Naive thymus-derived CD4-positive, alpha-beta T cell (primary cell): ENCODE measurements at regions not wholly inside any gene's neighbourhood (a gene's known extent, or its start where the extent isn't known, plus 50 kb on each side); places are given as distances from the start of the nearest gene placed in this dataset.

Source experiments
- ATAC-seq: fragments of 150-1000 bp; cut with Tn5 transposase; 2 replicates; pipeline ENCODE4 v1.10.0; 2021; ENCODE audit warnings: mild to moderate bottlenecking, moderate library complexity
- CTCF ChIA-PET: fragments of 350-600 bp; sonication (Branson Sonifier 250); formaldehyde crosslinking; loops from one replicate; lab custom pipeline; 2021; ENCODE audit warnings: antibody characterized with exemption; lab: Charles Lee
- POLR2A ChIA-PET: fragments of 350-600 bp; sonication (Branson Sonifier 250); formaldehyde crosslinking; loops from one replicate; lab custom pipeline; 2021; ENCODE audit warnings: antibody characterized with exemption, inconsistent platforms; lab: Charles Lee
- DNase-seq, 9 donors: peaks; one replicate each; pipeline versions ENCODE4 v3.0.0 to v3.0.0-alpha.2; 2020 to 2022; ENCODE audit warnings: mixed read lengths in 1 of 9
- H3K27ac ChIP-seq: one replicate; pipeline ENCODE4 v1.7.0; 2013; ENCODE audit warnings: mild to moderate bottlenecking, low read depth, low read length, moderate library complexity
- H3K27me3 ChIP-seq, 2 donors: one replicate each; pipeline ENCODE4 v1.7.0; 2013; ENCODE audit warnings: low read length in 2 of 2, mild to moderate bottlenecking in 2 of 2, moderate library complexity in 2 of 2; ENCODE audit not compliant: control insufficient read depth in 2 of 2, insufficient read depth in 2 of 2
- H3K36me3 ChIP-seq, 3 experiments: 1 replicate in 2 of 3; 2 replicates in 1 of 3; pipeline ENCODE4 v1.7.0; 2013; ENCODE audit warnings: low read length in 3 of 3, mild to moderate bottlenecking in 3 of 3, moderate library complexity in 1 of 3; ENCODE audit not compliant: insufficient read depth in 3 of 3, control insufficient read depth in 2 of 3
- H3K4me1 ChIP-seq, 2 donors: one replicate each; pipeline ENCODE4 v1.7.0; 2013; ENCODE audit warnings: low read length in 2 of 2, mild to moderate bottlenecking in 2 of 2, moderate library complexity in 1 of 2; ENCODE audit not compliant: control insufficient read depth in 2 of 2, insufficient read depth in 2 of 2
- H3K4me3 ChIP-seq: 2 replicates; pipeline ENCODE4 v1.7.0; 2013; ENCODE audit warnings: mild to moderate bottlenecking, low read length
- H3K9me3 ChIP-seq, 3 experiments: 1 replicate in 2 of 3; 2 replicates in 1 of 3; pipeline ENCODE4 v1.7.0; 2013; ENCODE audit warnings: low read length in 3 of 3; ENCODE audit not compliant: control insufficient read depth in 2 of 3
- H3K27ac Mint-ChIP-seq, 9 donors: one replicate each; pipeline ENCODE4 v1.8.0; 2020 to 2022; ENCODE audit warnings: mixed read lengths in 9 of 9, mild to moderate bottlenecking in 8 of 9, moderate library complexity in 5 of 9, inconsistent platforms in 2 of 9
- H3K27me3 Mint-ChIP-seq, 5 donors: one replicate each; pipeline ENCODE4 v1.8.0; 2021 to 2022; ENCODE audit warnings: mixed read lengths in 5 of 5, mild to moderate bottlenecking in 1 of 5
- H3K36me3 Mint-ChIP-seq, 5 donors: one replicate each; pipeline ENCODE4 v1.8.0; 2020 to 2022; ENCODE audit warnings: mixed read lengths in 5 of 5, mild to moderate bottlenecking in 3 of 5, inconsistent platforms in 1 of 5
- H3K4me1 Mint-ChIP-seq, 7 donors: one replicate each; pipeline ENCODE4 v1.8.0; 2020 to 2022; ENCODE audit warnings: mixed read lengths in 7 of 7, mild to moderate bottlenecking in 3 of 7, inconsistent platforms in 1 of 7
- H3K4me3 Mint-ChIP-seq, 10 donors: one replicate each; pipeline ENCODE4 v1.8.0; 2020 to 2022; ENCODE audit warnings: mild to moderate bottlenecking in 10 of 10, mixed read lengths in 10 of 10, moderate library complexity in 6 of 10, inconsistent platforms in 2 of 10
- H3K9me3 Mint-ChIP-seq, 11 donors: one replicate each; pipeline ENCODE4 v1.8.0; 2020 to 2022; ENCODE audit warnings: mixed read lengths in 11 of 11, mild to moderate bottlenecking in 4 of 11, inconsistent platforms in 1 of 11, moderate library complexity in 1 of 11
- intact Hi-C, 2 donors: fragments of 100-400 bp; cut with micrococcal nuclease; formaldehyde crosslinking; loops; one replicate each; pipeline ENCODE4 v1.15.1; 2023

DNA sequence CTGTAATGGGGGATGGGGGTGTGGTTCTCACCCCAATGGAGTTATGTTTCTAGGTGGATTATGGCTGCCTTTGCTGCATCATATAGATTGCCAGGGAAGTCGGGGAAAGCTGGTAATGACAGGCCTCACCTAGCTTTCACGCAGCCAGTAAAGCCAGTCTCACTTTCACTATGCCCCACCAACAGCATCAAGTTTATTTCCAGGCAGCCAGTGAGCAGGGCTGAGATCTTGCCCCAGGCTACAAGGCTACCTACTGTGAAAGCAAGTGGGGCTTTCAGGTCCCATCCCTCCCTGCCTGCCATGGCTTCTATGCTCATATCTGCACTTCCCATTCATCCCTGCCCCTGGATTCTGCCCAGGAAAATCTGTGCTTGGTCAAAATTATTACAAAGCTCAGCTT lies 61.7 kb upstream of the NXPH1 start:
- Mint-ChIP-seq H3K27ac (no peak overlapping the region), H3K4me1 (no peaks in the 10 kb centered on the region), H3K9me3 (peaks cover 0 to 18% (median 5%) of the 10 kb centered on the region in 11 donors), H3K27me3 (peaks cover 0 to 54% (median 46%) of the 10 kb centered on the region in 5 donors), H3K36me3 (peaks cover 0 to 3% (median 0%) of the 10 kb centered on the region in 5 donors), H3K4me3 (no peak overlapping the region)
- CTCF ChIA-PET = no interaction called here
- intact Hi-C loops = no loop called here
- Histone ChIP-seq H3K27ac (no peak overlapping the region), H3K27me3 (peaks cover 0 to 3% of the 10 kb centered on the region in 2 donors), H3K4me1 (no peaks in the 10 kb centered on the region), H3K36me3 (no peaks in the 10 kb centered on the region), H3K9me3 (no peaks in the 10 kb centered on the region), H3K4me3 (no peak overlapping the region)
- POLR2A ChIA-PET = no interaction called here
- ATAC-seq (no peak), DNase-seq (no peak)

DNA sequence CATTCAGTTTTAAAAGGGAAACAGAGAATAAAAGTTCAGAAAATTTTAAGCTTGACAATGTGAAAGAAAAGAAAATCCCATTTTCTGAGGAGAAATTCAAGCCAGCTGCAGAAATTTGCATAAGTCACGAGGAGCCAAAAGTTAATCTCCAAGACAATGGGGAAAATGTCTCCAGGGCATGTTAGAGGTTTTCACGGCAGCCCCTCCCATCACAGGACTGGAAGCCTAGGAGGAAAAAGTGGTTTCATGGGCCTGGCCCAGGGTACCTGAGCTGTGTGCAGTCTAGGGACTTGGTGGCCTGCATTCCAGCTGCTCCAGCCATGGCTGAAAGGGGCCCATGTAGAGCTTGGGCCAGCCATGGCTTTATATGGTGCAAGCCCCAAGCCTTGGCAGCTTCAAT lies 59.6 kb upstream of the NXPH1 start:
- Mint-ChIP-seq H3K4me1 (no peaks in the 10 kb centered on the region), H3K27ac (no peak overlapping the region), H3K36me3 (peaks cover 0 to 3% (median 0%) of the 10 kb centered on the region in 5 donors), H3K9me3 (peaks cover 0 to 18% (median 5%) of the 10 kb centered on the region in 11 donors), H3K27me3 (peaks cover 0 to 49% (median 40%) of the 10 kb centered on the region in 5 donors), H3K4me3 (no peak overlapping the region)
- ChIA-PET POLR2A (no interaction called here), CTCF (no interaction called here)
- Histone ChIP-seq H3K9me3 (no peaks in the 10 kb centered on the region), H3K36me3 (no peaks in the 10 kb centered on the region), H3K4me1 (no peaks in the 10 kb centered on the region), H3K27me3 (peaks cover 3% of the 10 kb centered on the region in 2 donors), H3K27ac (no peak overlapping the region), H3K4me3 (no peak overlapping the region)
- no peak for DNase-seq
- no peak for ATAC-seq
- intact Hi-C loops = no loop called here

DNA sequence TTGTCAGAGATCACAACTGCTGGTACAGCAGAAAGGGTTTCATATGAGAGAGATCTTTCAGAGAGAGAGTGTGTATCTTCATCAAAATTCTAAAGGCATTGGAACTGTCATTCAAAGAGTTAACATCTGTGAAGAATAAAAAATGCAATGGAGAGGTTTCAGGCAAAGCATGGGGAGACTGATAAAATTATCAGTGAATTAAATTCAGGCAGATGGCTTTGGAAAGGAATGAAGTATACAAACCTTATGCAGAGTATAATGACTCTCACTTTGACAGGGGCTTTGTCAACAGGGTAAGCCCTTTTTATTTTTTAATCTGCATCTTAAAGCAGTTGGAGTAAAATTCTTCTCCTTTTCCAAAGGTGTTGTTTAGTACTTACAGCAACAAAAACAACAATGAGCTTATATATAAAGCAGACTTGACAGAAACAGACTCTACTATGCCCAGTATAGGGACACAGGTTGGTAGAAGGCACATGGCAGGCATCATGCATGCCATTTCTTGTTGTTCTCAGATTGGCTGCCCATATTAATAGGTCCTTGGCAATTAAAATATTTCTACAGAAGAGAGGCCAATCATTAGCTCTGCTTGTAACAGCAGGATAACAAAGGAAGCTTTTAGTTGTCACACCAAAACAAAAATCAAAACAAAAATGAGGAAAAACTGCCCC lies 54.9 kb upstream of the NXPH1 start:
- Histone ChIP-seq H3K36me3 (no peaks in the 10 kb centered on the region), H3K27me3 (peaks cover 0 to 3% of the 10 kb centered on the region in 2 donors), H3K4me1 (no peaks in the 10 kb centered on the region), H3K9me3 (no peaks in the 10 kb centered on the region), H3K4me3 (no peak overlapping the region), H3K27ac (no peak overlapping the region)
- H3K27ac Mint-ChIP-seq = no peak overlapping the region
- peaks cover 0 to 9% (median 4%) of the 10 kb centered on the region in 11 donors for H3K9me3 Mint-ChIP-seq
- POLR2A ChIA-PET = no interaction called here
- intact Hi-C loops = no loop called here
- peaks cover 2 to 34% (median 24%) of the 10 kb centered on the region in 5 donors for H3K27me3 Mint-ChIP-seq
- no peak overlapping the region for H3K4me3 Mint-ChIP-seq
- ATAC-seq = no peak
- peaks cover 0 to 3% (median 0%) of the 10 kb centered on the region in 5 donors for H3K36me3 Mint-ChIP-seq
- CTCF ChIA-PET = no interaction called here
- no peak for DNase-seq
- H3K4me1 Mint-ChIP-seq = no peaks in the 10 kb centered on the region

DNA sequence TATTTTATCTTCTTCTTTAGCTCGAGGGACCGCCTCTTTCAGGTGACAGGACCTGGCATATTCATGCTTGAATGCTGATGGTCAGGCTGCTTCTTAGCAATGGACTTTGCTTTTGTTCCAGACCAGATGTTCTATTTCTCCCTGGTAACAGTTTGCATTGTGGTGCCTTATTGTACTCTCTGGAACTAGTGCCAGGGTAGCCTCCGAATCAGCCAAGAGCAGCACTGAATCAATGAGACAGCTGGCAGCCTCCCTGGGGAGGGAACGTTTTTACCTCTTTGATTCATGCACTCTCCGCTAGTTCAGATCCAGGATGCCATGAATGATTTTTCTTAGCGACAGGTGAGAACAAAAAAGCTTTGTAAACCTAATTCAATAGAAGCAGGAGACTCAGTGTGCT lies 54.1 kb upstream of the NXPH1 start:
- H3K4me3 ChIP-seq = no peak overlapping the region
- ATAC-seq (no peak), DNase-seq (no peak)
- H3K27ac ChIP-seq = no peak overlapping the region
- Mint-ChIP-seq H3K4me1 (no peaks in the 10 kb centered on the region), H3K4me3 (no peak overlapping the region), H3K9me3 (peaks cover 0 to 9% (median 4%) of the 10 kb centered on the region in 11 donors), H3K36me3 (peaks cover 0 to 3% (median 0%) of the 10 kb centered on the region in 5 donors), H3K27me3 (peaks cover 2 to 32% (median 19%) of the 10 kb centered on the region in 5 donors), H3K27ac (no peak overlapping the region)
- intact Hi-C loops = no loop called here
- peaks cover 0 to 3% of the 10 kb centered on the region in 2 donors for H3K27me3 ChIP-seq
- POLR2A ChIA-PET = no interaction called here
- CTCF ChIA-PET = no interaction called here
- no peaks in the 10 kb centered on the region for H3K9me3 ChIP-seq
- H3K36me3 ChIP-seq = no peaks in the 10 kb centered on the region
- H3K4me1 ChIP-seq = no peaks in the 10 kb centered on the region

DNA sequence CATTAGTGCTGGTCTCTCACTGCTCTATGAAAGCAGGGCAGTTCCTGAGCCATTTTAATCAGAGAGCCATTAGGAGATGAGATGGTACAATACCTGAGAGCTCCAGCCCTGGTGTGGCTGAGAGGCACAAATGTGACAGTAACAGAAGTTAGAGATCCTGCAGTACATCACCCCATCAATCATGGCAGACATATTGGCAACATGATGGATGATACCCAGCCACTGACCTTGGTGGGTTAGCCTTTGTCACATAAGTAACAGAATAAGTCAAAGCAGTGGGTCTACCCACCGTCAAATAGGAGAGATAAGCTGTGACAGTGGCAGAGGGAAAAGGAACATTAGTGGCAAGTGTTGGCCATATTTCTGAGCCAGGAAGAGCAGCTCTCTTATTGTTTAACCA lies 53.3 kb upstream of the NXPH1 start:
- H3K4me1 ChIP-seq = no peaks in the 10 kb centered on the region
- CTCF ChIA-PET = no interaction called here
- peaks cover 0 to 3% (median 0%) of the 10 kb centered on the region in 5 donors for H3K36me3 Mint-ChIP-seq
- no peak overlapping the region for H3K27ac Mint-ChIP-seq
- DNase-seq (no peak), ATAC-seq (no peak)
- H3K4me1 Mint-ChIP-seq = no peaks in the 10 kb centered on the region
- no peak overlapping the region for H3K4me3 ChIP-seq
- H3K36me3 ChIP-seq = no peaks in the 10 kb centered on the region
- POLR2A ChIA-PET = no interaction called here
- H3K9me3 Mint-ChIP-seq = peaks cover 0 to 8% (median 2%) of the 10 kb centered on the region in 11 donors
- no peaks in the 10 kb centered on the region for H3K9me3 ChIP-seq
- intact Hi-C loops = no loop called here
- peaks cover 0 to 3% of the 10 kb centered on the region in 2 donors for H3K27me3 ChIP-seq
- no peak overlapping the region for H3K27ac ChIP-seq
- peaks cover 6 to 29% (median 18%) of the 10 kb centered on the region in 5 donors for H3K27me3 Mint-ChIP-seq
- H3K4me3 Mint-ChIP-seq = no peak overlapping the region

DNA sequence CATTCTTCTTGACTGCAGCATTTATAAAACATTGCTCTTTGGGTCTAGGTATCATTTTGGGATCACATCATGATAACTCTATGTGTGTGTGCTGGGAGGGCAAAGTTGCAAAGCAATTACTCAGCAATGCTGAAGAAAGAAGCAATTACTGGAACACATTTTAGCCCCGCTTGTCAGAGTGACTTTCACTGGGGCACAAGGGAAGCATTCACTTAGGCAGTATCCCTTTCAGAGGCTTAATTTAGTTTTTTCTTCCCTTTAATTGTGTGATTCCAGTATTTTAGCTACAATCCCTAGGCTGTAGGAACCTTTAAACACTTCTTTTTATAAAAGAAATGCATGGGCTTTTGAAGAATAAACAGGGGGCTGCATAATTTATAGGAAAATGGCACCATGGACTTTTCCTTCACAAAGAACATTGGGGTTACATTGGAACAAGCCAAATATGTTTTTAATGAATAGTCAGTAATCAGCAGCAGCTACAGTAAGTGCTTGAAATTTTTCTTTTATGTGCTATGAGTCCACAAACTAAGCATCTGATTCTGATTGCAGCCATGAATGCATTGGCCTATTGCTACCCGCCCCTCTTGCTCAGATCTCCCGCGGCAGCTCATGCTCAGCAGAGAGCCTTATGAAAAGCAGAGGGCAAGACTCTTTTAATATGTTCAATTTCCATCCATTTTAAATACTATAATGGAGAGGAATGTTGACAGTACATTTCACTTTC lies 51.2 kb upstream of the NXPH1 start:
- H3K4me3 ChIP-seq = no peak overlapping the region
- Mint-ChIP-seq H3K4me1 (peaks cover 0 to 5% (median 0%) of the 10 kb centered on the region in 7 donors), H3K9me3 (peaks cover 0 to 4% (median 0%) of the 10 kb centered on the region in 11 donors), H3K27me3 (peaks cover 6 to 30% (median 17%) of the 10 kb centered on the region in 5 donors), H3K36me3 (no peaks in the 10 kb centered on the region), H3K27ac (no peak overlapping the region), H3K4me3 (no peak overlapping the region)
- intact Hi-C loops = no loop called here
- no peaks in the 10 kb centered on the region for H3K9me3 ChIP-seq
- ATAC-seq = no peak
- H3K36me3 ChIP-seq = no peaks in the 10 kb centered on the region
- H3K27ac ChIP-seq = no peak overlapping the region
- H3K27me3 ChIP-seq = peaks cover 0 to 3% of the 10 kb centered on the region in 2 donors
- ChIA-PET POLR2A (no interaction called here), CTCF (no interaction called here)
- no peaks in the 10 kb centered on the region for H3K4me1 ChIP-seq
- no peak for DNase-seq
